ENCODE measurements at regions not wholly inside any gene's neighbourhood (a gene's known extent, or its start where the extent isn't known, plus 50 kb on each side); places are given as distances from the start of the nearest gene placed in this dataset.
A peak's percentile ranks its signal among the peaks of the same experiment; 100 is the strongest.
"Not testable (repeated sequence)": the region's sequence is repeated elsewhere in the genome, so short reads cannot be mapped to it uniquely, and the experiment has no call there.

- DNase-seq, result no peak
Measured at GRCh38 chr20:51955756-51956155, 153.4 kb upstream of the SALL4 start.

- DNase-seq, result no peak
Measured at GRCh38 chr20:51953731-51954340, 151.5 kb upstream of the SALL4 start.

- no peak for DNase-seq
Measured at GRCh38 chr20:51950926-51951325, 148.6 kb upstream of the SALL4 start.

GRCh38 chr20:51946586-51946985, 144.3 kb upstream of the SALL4 start:
- no peak for DNase-seq

GRCh38 chr20:51945881-51946280, 143.6 kb upstream of the SALL4 start:
- no peak for DNase-seq

- no peak for DNase-seq
Measured at GRCh38 chr20:51945177-51945576, 142.9 kb upstream of the SALL4 start.

GRCh38 chr20:51943761-51944160, 141.4 kb upstream of the SALL4 start:
- no peak for DNase-seq

GRCh38 chr20:51943326-51943725, 141.0 kb upstream of the SALL4 start:
- DNase-seq, result not testable (repeated sequence)

GRCh38 chr20:51941503-51941902, 139.2 kb upstream of the SALL4 start:
- DNase-seq, result no peak

GRCh38 chr20:51939259-51939585, 136.9 kb upstream of the SALL4 start:
- DNase-seq, result no peak

GRCh38 chr20:51938559-51939258, 136.4 kb upstream of the SALL4 start:
- DNase-seq, result peak; percentile 90

GRCh38 chr20:51937779-51938178, 135.5 kb upstream of the SALL4 start:
- no peak for DNase-seq

- no peak for DNase-seq
Measured at GRCh38 chr20:51936377-51936776, 134.1 kb upstream of the SALL4 start.

- DNase-seq, result no peak
Measured at GRCh38 chr20:51935003-51935358, 132.7 kb upstream of the SALL4 start.

- peak; percentile 10 for DNase-seq
Measured at GRCh38 chr20:51934301-51935002, 132.1 kb upstream of the SALL4 start.

GRCh38 chr20:51931371-51931781, 129.1 kb upstream of the SALL4 start:
- no peak for DNase-seq

GRCh38 chr20:51930775-51931174, 128.5 kb upstream of the SALL4 start:
- peak; percentile 50 for DNase-seq

GRCh38 chr20:51928931-51929330, 126.6 kb upstream of the SALL4 start:
- no peak for DNase-seq

- not testable (repeated sequence) for DNase-seq
Measured at GRCh38 chr20:51927970-51928369, 125.6 kb upstream of the SALL4 start.

- no peak for DNase-seq
Measured at GRCh38 chr20:51926670-51927305, 124.5 kb upstream of the SALL4 start.

- no peak for DNase-seq
Measured at GRCh38 chr20:51924509-51924908, 122.2 kb upstream of the SALL4 start.

- no peak for DNase-seq
Measured at GRCh38 chr20:51923633-51924032, 121.3 kb upstream of the SALL4 start.

- not testable (repeated sequence) for DNase-seq
Measured at GRCh38 chr20:51922812-51923211, 120.5 kb upstream of the SALL4 start.

GRCh38 chr20:51918561-51918960, 116.2 kb upstream of the SALL4 start:
- no peak for DNase-seq

Data from NCI-H446 treated with DMSO at 0.1 percent for 48 hours (cell line).